H9 (cell line): ENCODE measurements at regions not wholly inside any gene's neighbourhood (a gene's known extent, or its start where the extent isn't known, plus 50 kb on each side); places are given as distances from the start of the nearest gene placed in this dataset.

Experiments
- DNase-seq: peaks from one replicate; pipeline ENCODE4 v3.0.0-alpha.2; 2017
- H2AFZ ChIP-seq: one replicate; pipeline ENCODE4 v1.6.1; 2013; ENCODE audit warnings: mild to moderate bottlenecking, low read length, control low read depth, moderate library complexity
- H2AK5ac ChIP-seq: 2 replicates; pipeline ENCODE4 v1.6.1; 2013; ENCODE audit warnings: low read length, control low read depth, mixed read lengths; ENCODE audit not compliant: insufficient read length
- H2BK120ac ChIP-seq: one replicate; pipeline ENCODE4 v1.6.1; 2013; ENCODE audit warnings: low read depth, mild to moderate bottlenecking, low read length, control low read depth, inconsistent platforms; ENCODE audit not compliant: poor library complexity, severe bottlenecking
- H2BK12ac ChIP-seq: 2 replicates; pipeline ENCODE4 v1.6.1; 2013; ENCODE audit warnings: low read length, control low read depth, mixed read lengths, low read depth; ENCODE audit not compliant: insufficient read length
- H2BK15ac ChIP-seq: 2 replicates; pipeline ENCODE4 v1.6.1; 2013; ENCODE audit warnings: low read depth, low read length, control low read depth
- H2BK20ac ChIP-seq: one replicate; pipeline ENCODE4 v1.6.1; 2013; ENCODE audit warnings: low read depth, mild to moderate bottlenecking, low read length, control low read depth, inconsistent platforms; ENCODE audit not compliant: poor library complexity, severe bottlenecking
- H2BK5ac ChIP-seq: 2 replicates; pipeline ENCODE4 v1.6.1; 2013; ENCODE audit warnings: low read length, control low read depth, mixed read lengths; ENCODE audit not compliant: insufficient read length
- H3K14ac ChIP-seq: 2 replicates; pipeline ENCODE4 v1.6.1; 2013; ENCODE audit warnings: low read length, control low read depth; ENCODE audit not compliant: insufficient read depth
- H3K18ac ChIP-seq: 2 replicates; pipeline ENCODE4 v1.6.1; 2013; ENCODE audit warnings: low read depth, mild to moderate bottlenecking, mixed read lengths, low read length, control low read depth; ENCODE audit not compliant: insufficient read length
- H3K23ac ChIP-seq: 2 replicates; pipeline ENCODE4 v1.6.1; 2013; ENCODE audit warnings: low read length, control low read depth, mixed read lengths, low read depth; ENCODE audit not compliant: insufficient read length
- H3K23me2 ChIP-seq: 2 replicates; pipeline ENCODE4 v1.6.1; 2013; ENCODE audit warnings: low read depth, mild to moderate bottlenecking, mixed read lengths, low read length, control low read depth; ENCODE audit not compliant: insufficient read length, poor library complexity, severe bottlenecking
- H3K27ac ChIP-seq: 2 replicates; pipeline ENCODE4 v1.5.1; 2013; ENCODE audit warnings: low read length, control low read depth, mixed read lengths, low read depth; ENCODE audit not compliant: insufficient read length
- H3K27me3 ChIP-seq: 2 replicates; pipeline ENCODE4 v1.6.1; 2013; ENCODE audit warnings: low read length, control low read depth, inconsistent platforms; ENCODE audit not compliant: insufficient read depth
- H3K4ac ChIP-seq: 2 replicates; pipeline ENCODE4 v1.6.1; 2013; ENCODE audit warnings: low read depth, mild to moderate bottlenecking, control low read depth, inconsistent platforms, low read length, moderate library complexity
- H3K4me1 ChIP-seq: 2 replicates; pipeline ENCODE4 v1.6.1; 2013; ENCODE audit warnings: low read length, control low read depth, inconsistent platforms; ENCODE audit not compliant: insufficient read depth
- H3K4me2 ChIP-seq: 2 replicates; pipeline ENCODE4 v1.6.1; 2013; ENCODE audit warnings: low read length, control low read depth, mixed read lengths; ENCODE audit not compliant: insufficient read length, insufficient read depth
- H3K56ac ChIP-seq: 2 replicates; pipeline ENCODE4 v1.6.1; 2013; ENCODE audit warnings: low read depth, mild to moderate bottlenecking, mixed read lengths, low read length, control low read depth; ENCODE audit not compliant: insufficient read length
- H3K79me1 ChIP-seq: 2 replicates; pipeline ENCODE4 v1.6.1; 2013; ENCODE audit warnings: low read depth, mild to moderate bottlenecking, moderate library complexity, low read length, control low read depth, inconsistent platforms; ENCODE audit not compliant: insufficient read depth, poor library complexity, severe bottlenecking
- H3K79me2 ChIP-seq: 2 replicates; pipeline ENCODE4 v1.6.1; 2013; ENCODE audit warnings: low read length, control low read depth, inconsistent platforms; ENCODE audit not compliant: insufficient read depth
- H3K9ac ChIP-seq: 2 replicates; pipeline ENCODE4 v1.6.1; 2013; ENCODE audit warnings: low read length, control low read depth, mixed read lengths; ENCODE audit not compliant: insufficient read length; ENCODE audit errors: extremely low read depth
- H3K9me3 ChIP-seq: one replicate; pipeline ENCODE4 v1.6.1; 2013; ENCODE audit warnings: low read depth, low read length, inconsistent platforms; ENCODE audit not compliant: control insufficient read depth
- H3T11ph ChIP-seq: one replicate; pipeline ENCODE4 v1.6.1; 2013; ENCODE audit warnings: mild to moderate bottlenecking, low read length, control low read depth, inconsistent platforms
- H4K20me1 ChIP-seq: one replicate; pipeline ENCODE4 v1.6.1; 2013; ENCODE audit not compliant: control insufficient read depth, insufficient read length, insufficient read depth
- H4K5ac ChIP-seq: 2 replicates; pipeline ENCODE4 v1.6.1; 2013; ENCODE audit warnings: low read depth, mild to moderate bottlenecking, mixed read lengths, low read length, control low read depth; ENCODE audit not compliant: insufficient read length
- H4K8ac ChIP-seq: replicated peaks from 2 replicates; pipeline ENCODE4 v1.6.1; 2013; ENCODE audit warnings: low read length, control low read depth, mixed read lengths, low read depth; ENCODE audit not compliant: insufficient read length
- H4K91ac ChIP-seq: 2 replicates; pipeline ENCODE4 v1.6.1; 2013; ENCODE audit warnings: low read depth, mild to moderate bottlenecking, moderate library complexity, mixed read lengths, low read length, control low read depth; ENCODE audit not compliant: insufficient read length
- H3K27ac Mint-ChIP-seq, 3 experiments: 2 replicates in 2 of 3; 3 replicates in 1 of 3; pipeline ENCODE4 v1.8.0; 2020 to 2021; ENCODE audit warnings: mixed read lengths in 3 of 3, mild to moderate bottlenecking in 1 of 3, moderate library complexity in 1 of 3
- H3K27me3 Mint-ChIP-seq: 2 replicates; pipeline ENCODE4 v1.8.0; 2021; ENCODE audit warnings: low read depth, mild to moderate bottlenecking, moderate library complexity, mixed read lengths
- H3K36me3 Mint-ChIP-seq, 3 experiments: 2 replicates in 2 of 3; 3 replicates in 1 of 3; pipeline ENCODE4 v1.8.0; 2020 to 2021; ENCODE audit warnings: low read depth in 3 of 3, mixed read lengths in 3 of 3; ENCODE audit not compliant: insufficient read depth in 1 of 3
- H3K4me1 Mint-ChIP-seq, 2 experiments: 2 replicates each; pipeline ENCODE4 v1.8.0; 2020; ENCODE audit warnings: mixed read lengths in 2 of 2
- H3K4me3 Mint-ChIP-seq, 2 experiments: 2 replicates in 1 of 2; 3 replicates in 1 of 2; pipeline ENCODE4 v1.8.0; 2020 to 2021; ENCODE audit warnings: mild to moderate bottlenecking in 2 of 2, mixed read lengths in 2 of 2, moderate library complexity in 1 of 2
- H3K9me3 Mint-ChIP-seq, 2 experiments: 2 replicates in 1 of 2; 3 replicates in 1 of 2; pipeline ENCODE4 v1.8.0; 2020; ENCODE audit warnings: mild to moderate bottlenecking in 2 of 2, mixed read lengths in 2 of 2, moderate library complexity in 1 of 2
- CTCF ChIP-seq: fragments of 200-600 bp; sonication (generic); conservative IDR thresholded peaks from 3 replicates; pipeline ENCODE4 v1.8.0; 2021; ENCODE audit warnings: antibody characterized with exemption, mild to moderate bottlenecking
- WGBS: extraction: QIAGEN DNeasy Blood & Tissue Kit; methylation state at CpG from one replicate; pipeline ENCODE4 v1.1.7; 2013; ENCODE audit warnings: missing lambda C conversion rate, low lambda C conversion rate, mixed read lengths; ENCODE audit not compliant: insufficient read length; ENCODE audit errors: extremely low coverage; 5-methylcytosine and 5-hydroxymethylcytosine counted together

GRCh38 chr20:23166563-23166962 lies 80.4 kb upstream of the CD93 start:
- H3K27me3 Mint-ChIP-seq, result peaks cover 8% of the 10 kb centered on the region
- no peak overlapping the region for H2BK20ac ChIP-seq
- no peak overlapping the region for H4K91ac ChIP-seq
- H3K27ac Mint-ChIP-seq, result no peak overlapping the region
- H3K4ac ChIP-seq, result no peak overlapping the region
- H3K27me3 ChIP-seq, result no peaks in the 10 kb centered on the region
- no peaks in the 10 kb centered on the region for H3K9me3 Mint-ChIP-seq
- no peak overlapping the region for H2AFZ ChIP-seq
- H4K5ac ChIP-seq, result no peak overlapping the region
- H3K4me2 ChIP-seq, result no peak overlapping the region
- H3K27ac ChIP-seq, result no peak overlapping the region
- TF ChIP-seq CTCF, result no peak
- no peak overlapping the region for H2AK5ac ChIP-seq
- H3K4me1 ChIP-seq, result no peaks in the 10 kb centered on the region; the same call in 1 of the 2 replicates
- H2BK12ac ChIP-seq, result no peak overlapping the region
- no CpG with 5 or more reads among the region's 7 CpGs for WGBS
- no peaks in the 10 kb centered on the region for H3K9me3 ChIP-seq
- H3T11ph ChIP-seq, result no peak overlapping the region
- no peak overlapping the region for H3K4me3 Mint-ChIP-seq
- H3K4me1 Mint-ChIP-seq, result peaks cover 7 to 8% of the 10 kb centered on the region in 2 experiments
- no peak overlapping the region for H2BK120ac ChIP-seq
- H2BK5ac ChIP-seq, result no peak overlapping the region
- no peak overlapping the region for H3K14ac ChIP-seq
- no peaks in the 10 kb centered on the region for H3K79me2 ChIP-seq
- no peak overlapping the region for H2BK15ac ChIP-seq
- no peak overlapping the region for H3K9ac ChIP-seq
- peak; percentile 14 for DNase-seq
- no peak overlapping the region for H3K23ac ChIP-seq
- H3K23me2 ChIP-seq, result no peaks in the 10 kb centered on the region
- no peak overlapping the region for H3K56ac ChIP-seq
- no peaks in the 10 kb centered on the region; a peak in 1 of 7 replicates for H3K36me3 Mint-ChIP-seq
- H3K79me1 ChIP-seq, result no peaks in the 10 kb centered on the region
- no peak overlapping the region for H4K8ac ChIP-seq
- H3K18ac ChIP-seq, result no peak overlapping the region
- H4K20me1 ChIP-seq, result no peaks in the 10 kb centered on the region
